ENCODE measurements at regions not wholly inside any gene's neighbourhood (a gene's known extent, or its start where the extent isn't known, plus 50 kb on each side); places are given as distances from the start of the nearest gene placed in this dataset.
A peak's percentile ranks its signal among the peaks of the same experiment; 100 is the strongest.

DNA sequence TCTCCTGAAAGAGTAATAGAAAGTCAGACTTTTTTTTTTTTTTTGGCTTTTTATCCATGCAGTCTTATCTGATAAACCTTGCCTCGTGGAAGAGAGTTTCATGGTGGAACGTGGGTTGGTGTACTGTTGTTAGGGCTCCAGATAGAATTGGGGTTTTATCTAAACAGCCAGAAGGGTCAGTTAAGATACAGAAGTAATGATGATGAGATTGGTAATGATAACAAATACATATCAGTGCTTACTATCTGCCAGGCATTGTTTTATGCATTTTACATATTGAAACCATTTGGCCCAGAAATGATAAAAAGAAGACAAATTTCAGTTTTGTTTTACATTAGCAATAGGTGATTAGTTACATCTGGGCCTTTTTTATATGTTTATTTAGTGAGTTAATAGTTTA lies 372.8 kb upstream of the PRICKLE1 start (continued):
- TF ChIP-seq, protein P1, sequence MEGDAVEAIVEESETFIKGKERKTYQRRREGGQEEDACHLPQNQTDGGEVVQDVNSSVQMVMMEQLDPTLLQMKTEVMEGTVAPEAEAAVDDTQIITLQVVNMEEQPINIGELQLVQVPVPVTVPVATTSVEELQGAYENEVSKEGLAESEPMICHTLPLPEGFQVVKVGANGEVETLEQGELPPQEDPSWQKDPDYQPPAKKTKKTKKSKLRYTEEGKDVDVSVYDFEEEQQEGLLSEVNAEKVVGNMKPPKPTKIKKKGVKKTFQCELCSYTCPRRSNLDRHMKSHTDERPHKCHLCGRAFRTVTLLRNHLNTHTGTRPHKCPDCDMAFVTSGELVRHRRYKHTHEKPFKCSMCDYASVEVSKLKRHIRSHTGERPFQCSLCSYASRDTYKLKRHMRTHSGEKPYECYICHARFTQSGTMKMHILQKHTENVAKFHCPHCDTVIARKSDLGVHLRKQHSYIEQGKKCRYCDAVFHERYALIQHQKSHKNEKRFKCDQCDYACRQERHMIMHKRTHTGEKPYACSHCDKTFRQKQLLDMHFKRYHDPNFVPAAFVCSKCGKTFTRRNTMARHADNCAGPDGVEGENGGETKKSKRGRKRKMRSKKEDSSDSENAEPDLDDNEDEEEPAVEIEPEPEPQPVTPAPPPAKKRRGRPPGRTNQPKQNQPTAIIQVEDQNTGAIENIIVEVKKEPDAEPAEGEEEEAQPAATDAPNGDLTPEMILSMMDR (IDR thresholded peaks at IDR 0.05; ENCODE audit: low read depth, low read length, missing input control), result no peak

GRCh38 chr12:42961395-42961794 lies 371.8 kb upstream of the PRICKLE1 start:
- DNase-seq (ENCODE audit: low spot score), result no peak
- H3K9ac ChIP-seq (ENCODE audit: low read depth in 1 of 2, low read length in 2 of 2), result no peak overlapping the region
- H3K9me3 ChIP-seq (ENCODE audit: control insufficient read depth in 4 of 4, low read length in 3 of 4), result no peaks in the 10 kb centered on the region
- no peaks in the 10 kb centered on the region for H3K27me3 ChIP-seq (ENCODE audit: control insufficient read depth in 4 of 4, insufficient read depth in 4 of 4, low read length in 3 of 4)
- 63% methylated on average over 3 of the region's 3 CpGs for WGBS
- no peaks in the 10 kb centered on the region for H3K4me1 ChIP-seq (ENCODE audit: control insufficient read depth in 4 of 4, insufficient read depth in 4 of 4, low read length in 3 of 4)
- H3K4me3 ChIP-seq (ENCODE audit: low read depth in 1 of 3, low read length in 3 of 3), result no peak overlapping the region
- TF ChIP-seq SP1 (IDR thresholded peaks at IDR 0.05) (peak; percentile 12), RAD21 (IDR thresholded peaks at IDR 0.05) (no peak), NR2F2 (IDR thresholded peaks at IDR 0.05) (peak; percentile 63), FOXA2 (IDR thresholded peaks at IDR 0.05) (no peak), REST (IDR thresholded peaks at IDR 0.05) (no peak)
- TF ChIP-seq, protein P1 (IDR thresholded peaks at IDR 0.05; ENCODE audit: low read depth, low read length, missing input control), result no peak
- H3K36me3 ChIP-seq (ENCODE audit: control insufficient read depth in 4 of 4, insufficient read depth in 3 of 4, low read depth in 1 of 4, low read length in 3 of 4), result no peaks in the 10 kb centered on the region
- no peak overlapping the region for H3K27ac ChIP-seq (ENCODE audit: low read depth in 1 of 2, low read length in 2 of 2)

DNA sequence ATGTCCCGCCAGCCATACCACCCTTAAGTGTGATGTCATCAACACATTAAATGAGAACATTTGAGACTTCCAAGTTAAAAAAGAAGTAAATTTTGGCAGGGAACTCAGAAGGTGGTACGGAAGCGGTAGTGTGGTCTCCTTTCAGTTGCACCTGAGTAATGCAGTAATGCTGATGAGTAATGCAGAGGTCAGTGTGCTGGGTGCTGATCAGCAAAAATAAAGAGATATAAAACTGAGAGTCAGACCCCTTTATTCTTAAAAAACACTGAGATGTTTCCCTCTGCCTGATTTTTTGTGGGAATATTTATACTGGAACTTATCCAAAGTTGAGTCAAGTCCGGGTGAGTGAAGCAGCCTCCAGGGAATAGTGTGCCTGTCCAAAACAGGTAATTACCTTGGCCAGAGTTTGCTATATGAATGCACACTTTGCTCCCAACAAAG lies 370.6 kb upstream of the PRICKLE1 start:
- Histone ChIP-seq H3K4me3 (ENCODE audit: low read depth in 1 of 3, low read length in 3 of 3) (no peak overlapping the region), H3K27ac (ENCODE audit: low read depth in 1 of 2, low read length in 2 of 2) (no peak overlapping the region), H3K4me1 (ENCODE audit: control insufficient read depth in 4 of 4, insufficient read depth in 4 of 4, low read length in 3 of 4) (no peaks in the 10 kb centered on the region), H3K9me3 (ENCODE audit: control insufficient read depth in 4 of 4, low read length in 3 of 4) (no peaks in the 10 kb centered on the region), H3K9ac (ENCODE audit: low read depth in 1 of 2, low read length in 2 of 2) (no peak overlapping the region), H3K27me3 (ENCODE audit: control insufficient read depth in 4 of 4, insufficient read depth in 4 of 4, low read length in 3 of 4) (no peaks in the 10 kb centered on the region), H3K36me3 (ENCODE audit: control insufficient read depth in 4 of 4, insufficient read depth in 3 of 4, low read depth in 1 of 4, low read length in 3 of 4) (no peaks in the 10 kb centered on the region)
- TF ChIP-seq RAD21 (IDR thresholded peaks at IDR 0.05) (no peak), TAF1 (conservative IDR thresholded peaks at IDR 0.05) (no peak), ZBTB33 (IDR thresholded peaks at IDR 0.05) (no peak), YY1 (IDR thresholded peaks at IDR 0.05) (no peak), GABPA (IDR thresholded peaks at IDR 0.05 in 1 of 2, conservative IDR thresholded peaks at IDR 0.05 in 1 of 2) (no peak), FOXA1 (IDR thresholded peaks at IDR 0.05) (no peak), RXRA (IDR thresholded peaks at IDR 0.05) (no peak)
- TF ChIP-seq, protein P1 (IDR thresholded peaks at IDR 0.05; ENCODE audit: low read depth, low read length, missing input control), result no peak
- DNase-seq (ENCODE audit: low spot score), result no peak
- 78% methylated on average over 4 of the region's 4 CpGs for WGBS

Data from liver (tissue), 8 donors.